ENCODE measurements at regions not wholly inside any gene's neighbourhood (a gene's known extent, or its start where the extent isn't known, plus 50 kb on each side); places are given as distances from the start of the nearest gene placed in this dataset.
"Not testable (repeated sequence)": the region's sequence is repeated elsewhere in the genome, so short reads cannot be mapped to it uniquely, and the experiment has no call there.

DNA sequence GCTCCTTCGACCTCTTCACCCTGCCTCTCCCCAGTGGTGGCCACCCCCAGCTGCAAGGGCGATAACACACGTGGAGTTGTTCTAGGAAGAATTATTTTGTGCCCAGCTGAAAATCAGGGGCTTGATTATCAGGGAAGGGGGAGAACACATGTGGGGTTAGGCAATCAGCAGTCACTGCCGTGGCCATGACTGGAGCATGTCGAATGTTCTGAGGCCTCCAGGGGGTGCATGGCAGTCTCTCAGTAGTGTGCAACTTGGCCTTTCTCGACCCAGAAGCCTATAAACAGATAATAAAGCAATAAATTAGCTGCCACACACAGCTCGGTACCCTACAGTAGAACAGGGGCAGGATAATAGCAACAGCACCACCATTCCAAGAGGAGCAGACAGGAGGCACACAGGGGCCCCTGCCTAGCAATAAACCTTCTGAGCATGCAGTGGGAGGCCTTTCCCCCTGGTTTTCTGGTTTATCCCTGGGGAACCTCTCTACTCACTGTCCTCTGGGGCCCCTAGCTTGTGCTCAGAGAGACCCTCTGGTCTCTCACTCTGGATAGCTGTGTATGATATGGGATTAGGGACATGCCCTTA is 308.2 kb upstream of the PLGLB2 start:
- DNase-seq = not testable (repeated sequence)

DNA sequence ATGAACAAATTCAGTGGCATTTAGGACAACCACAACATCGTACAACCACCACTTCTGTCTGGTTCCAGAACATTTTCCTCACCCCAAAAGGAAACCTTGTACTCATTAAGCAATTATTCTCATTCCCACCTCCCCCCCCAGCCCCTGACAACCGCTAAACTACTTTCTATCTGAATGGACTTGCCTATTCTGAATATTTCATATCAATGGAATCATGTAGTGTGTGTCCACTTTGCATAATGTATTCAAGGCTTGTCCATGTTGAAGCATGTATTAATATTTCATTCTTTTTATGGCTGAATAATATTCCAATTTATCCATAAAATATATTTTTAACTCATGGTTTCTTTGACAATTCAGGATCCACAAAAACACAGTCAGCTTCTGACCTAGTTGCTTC is 307.2 kb upstream of the PLGLB2 start:
- DNase-seq = not testable (repeated sequence)

DNA sequence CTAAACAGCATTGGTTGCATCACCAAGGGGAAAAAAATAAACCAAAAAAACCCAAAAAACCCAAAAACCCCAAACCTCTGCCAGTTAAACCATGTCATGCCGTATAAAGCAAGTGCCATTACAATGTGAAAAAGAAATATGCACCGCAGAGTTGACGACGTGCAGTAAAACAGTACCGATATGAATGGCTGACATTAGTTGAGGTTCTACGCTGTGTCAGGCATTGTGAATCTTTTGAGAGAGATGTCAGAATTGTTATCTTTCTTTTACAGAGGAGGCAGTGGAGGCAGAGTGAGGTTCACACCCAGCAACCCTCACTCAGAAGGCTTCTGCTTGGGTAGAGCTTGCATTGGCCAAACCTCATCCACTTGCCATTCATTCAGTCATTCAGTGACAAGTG is 306.5 kb upstream of the PLGLB2 start:
- not testable (repeated sequence) for DNase-seq

DNA sequence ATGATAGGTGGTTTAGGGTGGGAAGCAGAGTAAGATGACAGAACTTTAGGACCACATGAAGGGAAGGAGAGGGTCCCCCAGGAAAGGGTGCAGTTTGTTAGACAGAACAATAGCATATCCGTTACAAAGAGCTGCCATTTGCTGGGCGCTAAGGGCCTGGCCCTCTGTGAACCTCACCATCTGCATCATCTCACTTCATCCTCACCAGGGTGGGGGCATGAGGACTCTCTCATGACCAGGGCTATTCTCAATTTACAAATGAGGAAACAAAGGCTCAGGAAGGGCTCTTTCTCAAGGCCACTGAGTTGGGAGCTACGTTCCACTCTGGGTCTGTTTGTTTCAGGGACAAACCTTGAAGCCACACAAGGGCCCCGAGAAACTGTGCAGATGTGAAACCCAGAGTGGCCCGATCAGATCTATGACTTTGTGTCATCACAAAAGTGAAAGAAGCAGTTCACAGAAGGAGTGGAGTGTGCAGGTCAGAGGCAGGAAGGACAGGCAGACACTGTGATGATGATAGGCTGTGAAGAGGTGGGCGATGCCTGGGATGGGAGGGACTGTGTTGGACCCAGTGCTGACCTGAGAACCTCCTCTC is 304.8 kb upstream of the PLGLB2 start:
- not testable (repeated sequence) for DNase-seq

DNA sequence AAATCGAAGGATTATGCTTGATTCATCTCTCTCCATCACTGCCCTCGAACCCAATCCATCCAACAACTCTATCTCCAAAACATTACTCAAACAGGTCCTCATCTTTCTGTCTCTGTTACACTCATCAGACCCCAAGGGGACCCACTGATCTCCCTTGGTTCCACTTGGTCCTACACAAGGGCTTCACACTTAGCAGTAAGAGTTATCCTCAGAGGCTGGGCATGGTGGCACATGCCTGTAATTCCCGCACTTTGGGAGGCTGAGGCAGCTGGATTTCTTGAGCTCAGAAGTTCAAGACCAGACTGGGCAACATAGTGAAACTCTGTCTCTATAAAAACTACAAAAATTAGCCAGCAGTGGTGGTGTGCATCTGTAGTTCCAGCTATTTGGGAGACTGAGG is 302.9 kb upstream of the PLGLB2 start:
- not testable (repeated sequence) for DNase-seq

DNA sequence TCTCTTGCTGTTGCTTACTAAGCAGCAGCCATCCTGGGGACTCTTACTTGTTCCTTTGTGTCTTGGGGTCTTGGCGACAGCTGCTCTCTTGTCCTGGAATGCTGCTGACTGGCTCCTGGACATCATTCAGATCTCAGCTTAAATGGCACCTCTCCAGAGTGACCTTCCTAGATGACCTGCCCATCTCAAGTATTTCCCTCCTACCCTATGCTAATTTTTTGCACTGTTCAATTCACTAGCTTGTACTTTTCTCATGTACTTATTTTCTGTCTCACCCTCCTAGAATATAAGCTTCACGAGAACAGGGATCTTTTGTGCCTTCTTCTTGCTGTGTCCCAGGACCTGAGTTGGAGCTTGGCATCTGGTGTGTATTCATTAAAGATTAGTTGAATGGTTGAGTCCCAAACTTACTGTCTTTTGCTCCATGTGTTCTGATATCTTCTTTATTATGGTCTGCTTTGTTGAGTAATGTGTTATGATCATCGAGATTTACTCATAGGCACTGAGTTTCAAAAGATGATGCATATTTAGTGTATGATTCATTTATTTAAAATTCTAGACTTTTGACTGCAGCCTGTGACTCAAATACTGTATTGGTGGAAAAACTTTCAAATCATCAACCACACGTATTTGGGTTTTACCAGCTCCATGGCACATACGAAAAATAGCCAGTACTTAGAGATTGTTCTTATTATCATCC is 302.1 kb upstream of the PLGLB2 start:
- not testable (repeated sequence) for DNase-seq

DNA sequence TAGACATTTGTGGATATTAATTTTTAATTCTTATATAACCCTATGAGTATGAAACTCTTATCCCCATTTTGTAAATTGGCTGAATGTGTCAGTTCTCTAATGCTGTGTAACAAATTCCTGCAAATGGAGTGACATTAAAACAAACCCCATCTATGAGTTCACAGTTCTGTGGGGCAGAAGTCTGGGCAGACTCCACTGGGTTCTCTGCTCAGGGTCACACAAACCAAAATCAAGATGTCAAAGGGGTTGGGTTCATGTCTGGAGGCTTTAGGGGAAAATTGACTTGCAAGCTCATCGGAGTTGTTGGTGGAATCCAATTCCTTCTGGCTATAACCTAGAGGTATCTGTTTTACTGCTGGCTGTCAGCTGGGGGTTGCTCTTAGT is 301.6 kb upstream of the PLGLB2 start:
- DNase-seq = not testable (repeated sequence)

DNA sequence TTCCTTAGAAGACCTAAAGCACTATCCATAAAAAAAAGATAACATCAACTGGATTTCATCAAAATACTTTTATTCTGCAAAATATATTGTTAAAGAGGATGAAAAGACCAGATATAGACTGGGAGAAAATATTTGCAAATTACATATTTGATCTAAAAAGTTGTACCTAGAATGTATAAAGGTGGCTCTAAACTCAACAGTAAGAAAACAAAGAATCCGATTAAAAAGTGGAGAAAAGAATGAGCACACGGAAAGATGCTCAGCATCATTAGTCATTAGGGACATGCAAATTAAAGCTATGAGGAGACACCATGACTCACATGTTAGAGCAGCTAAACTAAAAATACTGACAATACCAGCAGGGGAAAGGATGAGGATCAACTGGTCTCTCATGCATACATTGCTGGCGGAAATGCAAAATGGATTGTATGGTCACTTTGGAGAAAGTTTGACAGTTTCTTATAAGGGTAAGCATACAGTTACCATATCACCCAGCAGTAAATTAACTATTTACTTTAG is 298.4 kb upstream of the PLGLB2 start:
- not testable (repeated sequence) for DNase-seq

DNA sequence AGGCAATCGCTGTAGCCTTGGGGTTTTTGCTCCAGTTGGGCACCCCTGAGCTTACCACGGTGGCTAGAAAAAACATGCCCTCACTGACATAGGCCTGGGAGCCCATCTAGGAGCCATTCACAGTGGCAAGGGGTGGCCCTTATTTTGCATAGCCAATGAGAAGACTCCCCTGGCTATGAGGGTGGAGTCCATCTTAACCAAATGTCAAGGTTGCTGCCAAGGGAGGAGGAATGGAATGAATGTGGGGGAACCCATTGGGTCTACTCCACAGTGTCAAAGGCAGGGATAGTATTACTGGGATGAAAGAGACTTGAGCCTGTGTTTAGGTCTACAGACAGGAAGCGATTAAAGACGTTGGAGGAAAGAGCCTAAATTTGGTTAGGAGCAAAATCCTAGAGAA is 295.7 kb upstream of the PLGLB2 start:
- not testable (repeated sequence) for DNase-seq

DNA sequence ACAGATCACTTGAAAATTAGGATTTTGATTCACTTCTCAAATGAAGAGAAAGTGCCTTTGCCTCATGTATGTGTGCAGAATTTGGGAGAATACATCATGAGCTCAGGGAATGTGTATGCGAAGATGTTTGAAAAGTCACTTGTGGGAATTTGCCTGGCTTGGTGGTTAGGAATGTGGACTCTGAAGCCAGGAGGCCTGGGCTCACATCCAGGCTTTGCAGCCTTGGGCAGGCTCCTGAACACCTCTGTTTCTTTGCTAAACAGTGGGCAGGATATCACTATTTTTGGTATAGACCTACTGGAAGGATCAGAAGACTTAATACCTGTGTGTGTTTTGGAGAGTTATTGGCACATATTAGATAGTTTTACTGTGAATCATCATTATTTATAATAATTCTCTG is 295.0 kb upstream of the PLGLB2 start:
- not testable (repeated sequence) for DNase-seq

DNA sequence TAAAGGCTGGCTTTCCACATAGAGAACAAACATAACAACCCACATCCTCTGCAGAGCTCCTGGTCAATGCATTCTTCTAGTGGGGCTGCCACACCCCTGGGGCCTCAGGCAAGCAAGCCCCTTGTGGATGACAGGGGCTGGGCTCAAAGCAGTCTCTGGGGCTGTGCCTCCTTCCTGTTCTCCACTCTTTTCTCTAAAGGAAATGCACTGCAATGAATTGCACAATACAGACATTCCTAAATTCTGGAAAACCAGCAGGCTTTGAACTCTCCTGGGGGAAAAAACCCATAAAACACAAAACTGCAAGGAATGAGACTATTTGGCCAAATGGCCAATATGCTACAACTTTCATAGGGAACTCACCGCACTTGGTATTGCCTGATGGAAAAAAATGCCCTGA is 293.9 kb upstream of the PLGLB2 start:
- not testable (repeated sequence) for DNase-seq

DNA sequence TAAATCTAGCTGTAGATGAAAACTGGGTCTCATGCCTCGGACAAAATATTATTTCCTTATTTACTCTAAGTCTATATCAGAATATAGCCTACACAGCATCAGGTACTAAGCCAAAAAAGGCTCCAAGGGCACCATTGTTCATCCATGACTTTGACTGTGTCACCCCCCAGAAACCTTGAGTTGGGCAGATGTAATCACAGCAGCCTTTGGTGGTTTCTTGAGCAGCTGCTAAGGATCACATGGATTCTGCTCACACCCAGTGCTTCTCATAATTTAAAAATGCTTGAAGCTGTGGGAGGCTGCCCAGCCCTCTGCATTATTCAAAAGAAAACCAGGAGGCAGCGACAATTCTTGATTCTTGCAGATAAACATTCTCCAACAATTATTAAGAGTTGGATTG is 293.5 kb upstream of the PLGLB2 start:
- DNase-seq = not testable (repeated sequence)

DNA sequence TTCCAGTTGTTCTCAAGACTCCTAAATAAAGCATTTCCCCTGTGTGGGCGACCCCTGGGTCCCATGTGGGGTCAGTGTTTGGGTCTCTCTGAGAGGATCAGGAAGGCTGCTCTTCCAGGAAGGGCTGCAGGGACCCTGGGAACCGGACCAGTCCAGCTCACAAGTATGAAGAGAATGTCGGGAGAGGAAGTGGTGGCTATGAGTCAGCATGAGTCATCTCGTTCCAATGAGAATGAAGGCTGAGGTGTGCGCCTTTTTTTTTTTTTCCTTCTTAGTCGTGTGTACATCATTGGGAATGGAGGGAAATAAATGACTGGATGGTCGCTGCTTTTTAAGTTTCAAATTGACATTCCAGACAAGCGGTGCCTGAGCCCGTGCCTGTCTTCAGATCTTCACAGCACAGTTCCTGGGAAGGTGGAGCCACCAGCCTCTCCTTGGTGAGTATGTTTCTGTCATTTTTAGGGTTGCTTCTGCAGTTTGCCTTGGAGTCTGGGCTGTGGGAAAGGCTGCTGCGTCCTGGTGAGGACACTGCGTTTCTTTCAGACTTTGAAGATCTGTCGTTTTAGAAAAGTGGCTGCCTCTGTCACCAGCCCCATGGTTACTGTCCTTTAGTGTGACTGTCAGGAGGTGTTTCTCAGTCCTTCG is 292.6 kb upstream of the PLGLB2 start:
- DNase-seq = not testable (repeated sequence)

DNA sequence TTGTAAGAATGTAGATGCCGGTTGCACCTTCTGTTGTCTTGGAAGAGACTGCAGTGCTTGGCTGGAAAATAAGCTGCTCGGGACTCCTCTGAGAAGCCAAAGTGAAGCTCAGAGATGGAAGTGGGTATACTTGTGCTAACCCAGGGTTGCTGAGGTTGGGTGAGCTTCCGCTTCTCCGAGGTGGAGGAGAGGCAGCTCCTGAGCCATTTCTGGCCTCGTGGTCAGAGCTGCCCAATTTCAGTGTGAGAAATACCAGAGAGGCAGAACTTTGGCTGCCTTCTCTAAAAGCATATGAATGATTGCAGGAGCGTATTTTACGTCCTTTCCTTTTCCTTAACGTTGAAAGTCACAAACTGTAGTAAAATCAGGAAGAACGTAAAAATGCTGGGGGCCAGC is 292.0 kb upstream of the PLGLB2 start:
- not testable (repeated sequence) for DNase-seq

DNA sequence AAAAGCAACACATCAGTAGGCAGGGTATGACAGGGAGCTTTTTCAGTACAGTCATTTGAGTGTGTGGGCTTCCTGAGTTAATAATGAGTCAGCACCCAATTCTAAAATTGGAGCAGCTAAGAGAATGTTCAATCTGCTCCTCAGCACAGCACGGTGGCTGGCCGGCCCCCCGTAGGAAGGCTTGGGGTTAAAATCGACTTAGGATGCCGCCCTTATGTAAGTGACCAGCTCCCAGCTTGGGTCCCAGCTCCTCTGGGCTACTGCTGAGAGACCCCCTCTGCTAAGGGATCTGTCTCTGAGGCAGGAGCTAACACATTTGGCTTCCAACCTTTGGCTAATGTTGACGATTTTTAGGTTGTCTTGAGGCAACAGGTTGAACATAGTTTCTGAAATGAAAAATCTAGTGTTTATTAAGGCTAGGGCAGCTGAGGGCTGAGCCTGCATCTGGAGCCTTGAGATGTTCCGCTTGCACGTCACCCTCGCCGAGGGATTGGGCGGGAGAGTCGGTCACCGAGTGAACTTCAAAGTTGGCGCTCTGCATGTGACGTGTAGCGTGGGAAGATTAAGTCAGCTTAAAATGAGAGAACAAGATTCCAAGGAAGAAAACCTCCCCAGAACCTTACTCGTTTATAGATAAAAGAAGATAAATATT is 291.3 kb upstream of the PLGLB2 start:
- DNase-seq = not testable (repeated sequence)

DNA sequence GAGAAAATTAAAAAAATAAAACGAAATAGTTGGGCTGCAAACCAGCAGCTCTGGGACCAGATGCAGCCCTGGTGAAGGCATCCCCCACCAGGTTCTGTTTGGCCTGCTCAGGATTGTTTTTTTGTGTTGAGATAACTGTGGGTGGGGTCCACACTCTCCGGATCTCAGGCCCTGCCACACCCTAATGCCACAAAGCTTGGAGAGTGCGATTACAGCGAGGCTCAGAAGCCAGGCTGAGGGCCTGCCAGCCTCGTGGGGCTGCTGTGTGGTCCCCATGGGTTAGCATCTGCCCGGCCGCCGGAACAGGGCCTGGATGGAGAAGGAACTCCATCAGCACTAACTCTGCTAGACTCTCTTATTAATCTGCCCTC is 290.8 kb upstream of the PLGLB2 start:
- not testable (repeated sequence) for DNase-seq

DNA sequence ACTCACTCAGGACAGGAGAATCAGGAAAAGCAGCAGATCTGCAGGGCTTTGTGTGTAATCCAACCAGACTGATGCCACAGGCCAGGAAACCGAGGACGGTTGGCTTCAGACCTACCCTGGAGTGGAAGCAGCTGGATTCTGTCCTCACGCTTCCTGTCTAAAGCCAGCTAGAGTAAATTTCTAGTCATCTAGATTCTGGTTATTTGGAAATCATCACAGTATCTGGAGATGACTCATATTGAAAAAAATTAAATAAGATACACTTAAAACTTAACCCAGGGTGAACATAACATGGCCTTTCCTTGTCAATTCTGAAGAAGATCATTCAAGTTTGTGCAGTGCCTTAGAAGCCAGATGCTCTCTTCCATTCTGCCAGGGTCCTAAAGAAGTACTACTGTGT is 288.9 kb upstream of the PLGLB2 start:
- not testable (repeated sequence) for DNase-seq

DNA sequence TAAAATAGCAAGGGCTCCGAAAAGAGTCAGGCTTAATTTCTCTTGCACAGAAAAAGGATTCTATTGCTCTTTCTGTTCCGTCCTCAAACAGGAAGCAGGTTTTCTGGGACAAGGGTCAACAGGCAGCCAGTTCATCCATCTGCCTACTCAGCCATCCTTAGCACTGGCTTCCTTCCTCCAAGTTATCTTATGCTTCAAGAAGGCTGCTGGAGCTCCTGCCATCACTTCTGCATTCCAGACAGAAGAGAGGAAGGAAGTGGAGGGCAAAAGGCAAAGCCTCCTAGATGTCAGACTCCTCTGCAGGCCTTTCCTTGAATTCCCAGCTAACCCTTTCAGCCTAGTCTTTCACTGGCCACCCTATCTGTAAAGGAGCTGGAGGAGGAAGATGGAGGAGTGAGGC is 287.8 kb upstream of the PLGLB2 start:
- DNase-seq = not testable (repeated sequence)

DNA sequence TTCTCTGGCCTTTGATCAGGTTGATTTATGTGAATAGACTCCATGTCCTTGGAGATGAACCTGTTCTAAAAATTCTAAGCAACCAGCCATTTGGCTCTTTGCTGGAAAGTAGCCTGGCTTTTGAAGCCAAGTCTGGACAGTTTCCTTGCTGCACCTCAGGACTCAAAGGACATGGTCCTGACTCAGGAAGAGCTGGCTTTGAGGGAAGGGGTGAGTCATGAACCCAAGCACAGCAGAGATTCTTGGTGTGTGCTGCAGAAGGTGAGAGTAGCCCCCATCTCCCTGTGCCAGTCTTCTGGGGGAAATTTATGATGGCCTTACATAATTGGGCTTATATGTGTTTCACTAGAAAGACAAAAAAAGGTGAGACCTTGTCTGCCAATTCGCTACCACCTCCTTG is 287.2 kb upstream of the PLGLB2 start:
- DNase-seq = not testable (repeated sequence)

DNA sequence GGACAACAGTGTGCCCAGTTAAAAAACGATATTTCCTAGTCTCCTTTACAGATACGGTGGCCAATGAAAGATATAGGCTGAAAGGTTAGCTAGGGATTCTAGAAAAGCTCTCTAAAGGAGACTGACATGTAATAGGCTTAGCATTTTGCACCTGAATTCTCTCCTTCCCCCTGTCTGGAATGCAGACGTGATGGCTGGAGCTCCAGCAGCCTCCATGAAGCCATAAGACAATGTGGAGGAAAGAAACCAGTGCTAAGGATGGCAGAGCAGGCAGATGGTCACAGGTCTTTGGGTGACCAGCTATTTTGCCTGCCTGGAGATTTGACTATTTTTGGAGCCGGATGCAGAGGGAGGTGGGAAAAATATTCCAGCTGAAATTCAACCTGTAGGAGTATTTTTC is 286.2 kb upstream of the PLGLB2 start:
- DNase-seq = not testable (repeated sequence)

DNA sequence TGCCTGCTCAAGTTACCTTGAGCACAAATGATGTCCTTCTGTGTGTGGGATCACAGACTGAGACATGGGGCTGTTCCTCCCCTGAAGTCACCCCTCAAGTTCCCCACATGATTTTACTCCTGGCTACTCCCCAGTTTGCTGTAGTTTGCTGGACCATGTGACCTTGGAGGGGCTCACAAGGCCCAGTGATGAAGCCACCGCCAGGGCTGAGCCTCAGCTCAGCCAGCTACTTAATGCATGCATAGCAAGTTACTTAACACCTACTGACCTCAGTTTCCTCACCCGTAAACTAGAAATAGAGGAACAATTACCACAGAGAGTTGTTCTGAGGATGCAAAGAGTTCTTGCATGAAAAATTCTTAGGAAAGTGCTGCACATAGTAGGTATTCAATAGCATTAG is 283.7 kb upstream of the PLGLB2 start:
- DNase-seq = not testable (repeated sequence)

DNA sequence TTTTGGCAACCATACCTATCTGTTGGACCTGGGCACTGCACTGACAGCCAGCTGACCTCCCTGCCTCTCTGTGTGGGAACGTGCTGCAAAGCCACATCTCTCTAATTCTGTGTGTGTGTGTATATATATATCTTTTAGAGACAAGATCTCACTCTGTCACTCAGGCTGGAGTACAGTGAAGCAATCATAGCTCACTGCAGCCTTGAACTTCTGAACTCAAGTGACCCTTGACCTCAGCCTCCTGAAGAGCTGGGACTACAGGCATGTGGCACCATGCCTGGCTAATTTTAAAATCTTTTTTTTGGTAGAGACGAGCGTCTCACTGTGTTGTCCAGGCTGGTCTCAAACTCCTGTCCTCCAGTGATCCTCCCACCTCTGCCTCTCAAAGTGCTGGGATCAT is 282.2 kb upstream of the PLGLB2 start:
- not testable (repeated sequence) for DNase-seq

DNA sequence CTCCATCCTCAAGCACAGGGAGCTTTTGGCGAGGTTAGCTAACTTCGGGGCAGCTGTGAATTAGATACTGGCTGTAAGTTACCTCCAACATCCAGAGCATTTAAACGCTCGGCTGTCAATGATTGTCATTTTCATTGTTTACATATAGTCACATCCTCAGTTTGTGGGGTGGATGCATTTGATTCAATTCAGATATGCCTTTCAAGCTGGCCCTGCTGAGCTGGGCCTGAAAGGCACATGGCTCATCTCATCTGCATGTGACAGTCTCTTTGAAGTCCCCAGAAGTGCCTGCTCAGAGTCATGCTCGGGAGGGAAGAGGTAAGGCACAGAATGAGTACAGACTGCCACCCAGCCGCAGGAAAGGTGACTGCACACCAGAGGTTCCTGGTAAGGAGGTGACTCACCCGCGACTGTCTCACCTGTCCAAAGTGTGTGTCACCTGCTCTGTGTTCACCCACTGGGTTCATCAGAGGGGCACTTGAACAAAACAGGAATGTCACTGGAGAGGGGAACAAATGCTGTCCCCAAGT is 281.2 kb upstream of the PLGLB2 start:
- DNase-seq = not testable (repeated sequence)

Measured in COR-L47 (cell line).